Stomach (tissue), 8 donors: ENCODE measurements at regions not wholly inside any gene's neighbourhood (a gene's known extent, or its start where the extent isn't known, plus 50 kb on each side); places are given as distances from the start of the nearest gene placed in this dataset.

ENCODE experiments used
- DNase-seq, 2 donors: peaks; one replicate each; pipeline versions ENCODE4 v3.0.0 to v3.0.0-alpha.2; 2013 to 2019
- H3K27ac ChIP-seq, 5 donors: fragments of 200-600 bp in 4 of 5; sonication (generic) in 4 of 5; one replicate each; pipeline ENCODE4 v1.5.1; 2013 to 2019; ENCODE audit warnings: mild to moderate bottlenecking in 1 of 5, moderate library complexity in 1 of 5
- H3K27me3 ChIP-seq, 3 donors: fragments of 200-600 bp; sonication (generic); one replicate each; pipeline ENCODE4 v1.5.1; 2017 to 2019; ENCODE audit warnings: mixed run types in 1 of 3
- H3K36me3 ChIP-seq, 4 donors: fragments of 200-600 bp; sonication (generic); 1 replicate in 3 of 4; 2 replicates in 1 of 4; pipeline ENCODE4 v1.5.1; 2016 to 2019
- H3K4me1 ChIP-seq, 4 donors: fragments of 200-600 bp; sonication (generic); one replicate each; pipeline ENCODE4 v1.5.1; 2016 to 2019
- H3K4me3 ChIP-seq, 4 donors: fragments of 200-600 bp; sonication (generic) in 3 of 4; one replicate each; pipeline ENCODE4 v1.5.1; 2016 to 2019; ENCODE audit warnings: mild to moderate bottlenecking in 1 of 4
- H3K9me3 ChIP-seq, 4 donors: fragments of 200-600 bp; sonication (generic); one replicate each; pipeline ENCODE4 v1.5.1; 2016 to 2019
- EP300 ChIP-seq: sonication (generic); formaldehyde crosslinking; IDR thresholded peaks from one replicate; pipeline ENCODE4 v1.6.1; 2017; ENCODE audit warnings: antibody characterized with exemption
- POLR2A ChIP-seq, 4 donors: fragments of 450-650 bp; IDR thresholded peaks; one replicate each; pipeline ENCODE4 v1.6.1; 2016; ENCODE audit warnings: antibody characterized with exemption in 4 of 4, control low read depth in 2 of 4, mild to moderate bottlenecking in 1 of 4, moderate library complexity in 1 of 4
- POLR2AphosphoS5 ChIP-seq, 3 donors: sonication (generic); formaldehyde crosslinking; IDR thresholded peaks; one replicate each; pipeline ENCODE4 v1.6.1; 2016; ENCODE audit warnings: antibody characterized with exemption in 3 of 3
- WGBS, 5 donors: extraction: QIAGEN DNeasy Blood & Tissue Kit in 3 of 5; methylation state at CpG; one replicate each; pipeline versions ENCODE4 v1.1.5 to v1.1.7; 2013 to 2018; 5-methylcytosine and 5-hydroxymethylcytosine counted together
- intact Hi-C: fragments of 100-400 bp; cut with DNase I; formaldehyde crosslinking; loops from one replicate; pipeline ENCODE4 v1.15.1; 2023; ENCODE audit warnings: low total_unique reads
- TF ChIP-seq, protein P1 (sequence below), 7 experiments: fragments of 450-650 bp in 4 of 7; fragments of 200-600 bp in 3 of 7; sonication (generic) in 3 of 7; IDR thresholded peaks; one replicate each; pipeline ENCODE4 v1.5.1; 2016 to 2019; ENCODE audit warnings: antibody characterized with exemption in 7 of 7, control low read depth in 2 of 7, mild to moderate bottlenecking in 1 of 7
- donor health status: healthy with polysubstance abuse.
- donor health status: Bipolar disorder and iron deficiency.
- donor health status: healthy.

DNA sequence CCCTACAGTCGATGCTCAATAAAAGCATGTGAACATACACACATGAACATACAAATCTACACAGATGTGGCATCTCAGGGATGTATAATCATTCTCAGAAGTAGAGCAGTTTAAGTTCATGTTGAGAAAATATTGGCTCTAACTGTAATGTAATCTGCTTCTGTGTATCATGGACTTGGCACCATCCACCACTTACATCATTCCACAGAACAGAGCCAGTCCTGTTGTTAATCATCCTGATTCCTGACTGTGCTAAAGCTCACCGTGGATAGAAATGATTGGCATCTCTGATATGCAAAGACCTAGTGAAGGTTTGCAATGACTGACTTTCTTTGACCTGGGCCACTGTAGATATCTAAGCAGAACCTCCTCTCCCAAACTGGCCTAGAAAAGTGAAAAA is 1141.3 kb downstream of the BCL11B start:
- no peak overlapping the region for H3K4me3 ChIP-seq
- H3K4me1 ChIP-seq = no peaks in the 10 kb centered on the region
- peaks cover 0 to 5% (median 0%) of the 10 kb centered on the region in 4 donors for H3K9me3 ChIP-seq
- peaks cover 0 to 25% (median 2%) of the 10 kb centered on the region in 3 donors for H3K27me3 ChIP-seq
- 53 to 59% (median 57%) methylated on average over 2 of the region's 2 CpGs for WGBS, 5 donors
- no peak overlapping the region for H3K27ac ChIP-seq
- intact Hi-C loops = no loop called here
- TF ChIP-seq EP300 = no peak
- no peak for TF ChIP-seq POLR2A (IDR thresholded peaks at IDR 0.05)
- TF ChIP-seq, protein P1, sequence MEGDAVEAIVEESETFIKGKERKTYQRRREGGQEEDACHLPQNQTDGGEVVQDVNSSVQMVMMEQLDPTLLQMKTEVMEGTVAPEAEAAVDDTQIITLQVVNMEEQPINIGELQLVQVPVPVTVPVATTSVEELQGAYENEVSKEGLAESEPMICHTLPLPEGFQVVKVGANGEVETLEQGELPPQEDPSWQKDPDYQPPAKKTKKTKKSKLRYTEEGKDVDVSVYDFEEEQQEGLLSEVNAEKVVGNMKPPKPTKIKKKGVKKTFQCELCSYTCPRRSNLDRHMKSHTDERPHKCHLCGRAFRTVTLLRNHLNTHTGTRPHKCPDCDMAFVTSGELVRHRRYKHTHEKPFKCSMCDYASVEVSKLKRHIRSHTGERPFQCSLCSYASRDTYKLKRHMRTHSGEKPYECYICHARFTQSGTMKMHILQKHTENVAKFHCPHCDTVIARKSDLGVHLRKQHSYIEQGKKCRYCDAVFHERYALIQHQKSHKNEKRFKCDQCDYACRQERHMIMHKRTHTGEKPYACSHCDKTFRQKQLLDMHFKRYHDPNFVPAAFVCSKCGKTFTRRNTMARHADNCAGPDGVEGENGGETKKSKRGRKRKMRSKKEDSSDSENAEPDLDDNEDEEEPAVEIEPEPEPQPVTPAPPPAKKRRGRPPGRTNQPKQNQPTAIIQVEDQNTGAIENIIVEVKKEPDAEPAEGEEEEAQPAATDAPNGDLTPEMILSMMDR (IDR thresholded peaks at IDR 0.05) = no peak
- TF ChIP-seq POLR2AphosphoS5 (IDR thresholded peaks at IDR 0.05) = no peak
- no peak for DNase-seq
- H3K36me3 ChIP-seq = no peaks in the 10 kb centered on the region

DNA sequence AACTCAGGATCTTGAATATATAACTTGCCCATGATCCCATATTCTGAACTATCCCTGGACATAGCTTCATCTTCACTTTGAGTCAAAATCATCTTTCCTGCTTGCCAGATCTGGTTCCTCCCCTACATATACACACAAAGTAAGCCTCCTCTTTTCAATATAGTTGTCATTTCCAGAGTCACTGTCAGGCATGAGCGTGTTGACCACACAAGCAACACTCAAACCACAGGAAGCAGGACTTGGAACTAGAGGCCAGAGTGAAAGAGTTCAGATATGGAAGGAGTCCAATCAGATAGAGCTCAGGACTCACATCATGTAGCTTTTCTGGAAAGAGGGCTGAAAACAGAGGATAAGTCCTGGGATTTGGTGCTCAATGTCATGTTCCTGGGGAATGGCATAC is 1140.6 kb downstream of the BCL11B start:
- H3K4me3 ChIP-seq = no peak overlapping the region
- peaks cover 0 to 2% (median 0%) of the 10 kb centered on the region in 4 donors for H3K9me3 ChIP-seq
- WGBS, 5 donors = 45 to 77% (median 59%) methylated on average over 1 of the region's 1 CpG
- H3K27me3 ChIP-seq = peaks cover 0 to 33% (median 8%) of the 10 kb centered on the region in 3 donors
- intact Hi-C loops = no loop called here
- TF ChIP-seq, protein P1 (IDR thresholded peaks at IDR 0.05) = no peak
- TF ChIP-seq POLR2A (IDR thresholded peaks at IDR 0.05) = no peak
- TF ChIP-seq EP300 = no peak
- TF ChIP-seq POLR2AphosphoS5 (IDR thresholded peaks at IDR 0.05) = no peak
- no peak for DNase-seq
- H3K27ac ChIP-seq = no peak overlapping the region
- H3K36me3 ChIP-seq = no peaks in the 10 kb centered on the region
- H3K4me1 ChIP-seq = no peaks in the 10 kb centered on the region

DNA sequence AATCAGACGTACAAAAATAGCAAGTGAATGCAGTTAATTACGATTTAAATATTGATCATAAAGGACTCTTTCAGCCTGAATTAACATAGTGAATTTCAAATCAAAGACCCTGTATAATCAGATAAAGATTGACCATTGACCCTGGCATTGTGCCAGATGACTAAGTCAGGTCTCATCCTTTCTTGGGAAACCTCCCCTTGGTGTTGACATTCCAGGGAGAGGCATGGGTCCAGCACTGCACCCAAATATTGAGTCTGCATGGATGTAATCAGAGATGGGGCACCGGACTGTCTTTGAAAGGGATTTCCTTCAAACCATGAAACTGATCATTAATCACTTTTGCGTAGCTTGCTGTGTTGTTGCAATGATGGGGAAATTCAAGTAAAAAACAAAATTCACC is 1138.2 kb downstream of the BCL11B start:
- intact Hi-C loops = no loop called here
- 81 to 90% (median 84%) methylated on average over 4 of the region's 4 CpGs for WGBS, 5 donors

DNA sequence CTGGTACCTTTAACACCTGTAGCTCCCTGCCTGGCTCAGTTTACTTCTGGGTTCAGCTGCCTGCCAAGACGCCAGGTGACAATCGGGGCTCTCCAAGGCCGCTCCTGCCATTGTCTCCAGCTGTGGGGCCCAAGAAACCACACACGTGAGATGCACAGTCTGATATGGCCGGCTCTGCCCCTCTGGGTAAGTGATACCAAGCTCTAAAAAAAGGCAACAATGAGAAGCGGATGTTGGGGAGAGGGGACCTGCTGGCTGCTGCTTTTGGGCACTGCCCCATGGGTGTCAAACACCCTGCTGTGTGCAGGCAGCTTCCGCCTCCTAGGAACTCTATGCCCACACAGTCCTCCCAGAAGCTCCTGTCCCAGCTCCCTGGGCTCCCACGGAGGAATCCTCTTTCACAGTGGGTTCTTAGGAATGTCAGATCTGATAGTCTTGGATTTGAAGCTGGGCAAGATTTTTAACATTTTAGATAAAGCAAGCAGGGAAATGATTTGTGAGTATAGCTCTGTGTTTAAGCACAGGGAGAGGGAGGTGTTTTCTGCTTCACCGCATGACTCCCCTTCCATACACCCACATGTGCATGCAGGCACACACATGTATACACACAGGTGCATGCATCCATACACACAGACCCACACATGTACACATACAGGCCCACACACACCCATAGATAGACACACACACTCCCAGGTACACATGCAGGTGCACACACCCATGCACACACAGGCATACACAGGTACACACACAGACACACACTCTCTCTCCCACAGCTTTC is 1135.8 kb downstream of the BCL11B start:
- Histone ChIP-seq H3K4me1 (no peaks in the 10 kb centered on the region), H3K4me3 (no peak overlapping the region), H3K36me3 (no peaks in the 10 kb centered on the region), H3K9me3 (no peaks in the 10 kb centered on the region), H3K27ac (no peak overlapping the region), H3K27me3 (peaks cover 0 to 56% (median 13%) of the 10 kb centered on the region in 3 donors)
- TF ChIP-seq POLR2A (IDR thresholded peaks at IDR 0.05) = no peak
- no peak for TF ChIP-seq EP300
- TF ChIP-seq POLR2AphosphoS5 (IDR thresholded peaks at IDR 0.05) = no peak
- TF ChIP-seq, protein P1 (IDR thresholded peaks at IDR 0.05) = no peak
- peak in 1 of 2 donors; percentile 22 for DNase-seq
- intact Hi-C loops = no loop called here
- WGBS, 5 donors = 41 to 51% (median 49%) methylated on average over 8 to 9 of the region's 9 CpGs

More for the DNA sequence above, 1138.2 kb downstream of the BCL11B start:
- Histone ChIP-seq H3K27ac (no peak overlapping the region), H3K36me3 (no peaks in the 10 kb centered on the region), H3K4me3 (no peak overlapping the region), H3K9me3 (no peaks in the 10 kb centered on the region), H3K27me3 (peaks cover 0 to 55% (median 13%) of the 10 kb centered on the region in 3 donors), H3K4me1 (no peaks in the 10 kb centered on the region)
- no peak for DNase-seq
- no peak for TF ChIP-seq EP300
- TF ChIP-seq POLR2A (IDR thresholded peaks at IDR 0.05) = no peak
- TF ChIP-seq, protein P1 (IDR thresholded peaks at IDR 0.05) = no peak
- no peak for TF ChIP-seq POLR2AphosphoS5 (IDR thresholded peaks at IDR 0.05)
